Heart left ventricle (tissue), 16 donors: ENCODE measurements at regions not wholly inside any gene's neighbourhood (a gene's known extent, or its start where the extent isn't known, plus 50 kb on each side); places are given as distances from the start of the nearest gene placed in this dataset.

Source experiments
- ATAC-seq, 4 donors: fragments of 200-7000 bp; cut with Tn5 transposase; one replicate each; pipeline ENCODE4 v1.9.1; 2020 to 2022; ENCODE audit warnings: moderate library complexity in 4 of 4, mild to moderate bottlenecking in 3 of 4, moderate number of reproducible peaks in 1 of 4
- DNase-seq, 5 donors: peaks; one replicate each; pipeline ENCODE4 v3.0.0-alpha.2; 2020
- H3K27ac ChIP-seq, 12 donors: fragments of 200-600 bp; sonication (generic) in 4 of 12; one replicate each; pipeline versions ENCODE4 v1.5.0 to v1.8.0; 2016 to 2022; ENCODE audit warnings: mild to moderate bottlenecking in 2 of 12
- H3K27me3 ChIP-seq, 9 donors: fragments of 200-600 bp; sonication (generic) in 2 of 9; one replicate each; pipeline versions ENCODE4 v1.5.1 to v1.8.0; 2016 to 2022; ENCODE audit warnings: mild to moderate bottlenecking in 3 of 9
- H3K36me3 ChIP-seq, 9 donors: fragments of 200-600 bp; sonication (generic) in 2 of 9; one replicate each; pipeline versions ENCODE4 v1.5.0 to v1.8.0; 2018 to 2022; ENCODE audit warnings: mild to moderate bottlenecking in 2 of 9
- H3K4me1 ChIP-seq, 12 donors: fragments of 200-600 bp; sonication (generic) in 4 of 12; one replicate each; pipeline versions ENCODE4 v1.5.0 to v1.8.0; 2016 to 2022; ENCODE audit warnings: mild to moderate bottlenecking in 3 of 12
- H3K4me3 ChIP-seq, 12 donors: fragments of 200-600 bp; sonication (generic) in 4 of 12; one replicate each; pipeline versions ENCODE4 v1.5.0 to v1.8.0; 2017 to 2022; ENCODE audit warnings: mild to moderate bottlenecking in 9 of 12, moderate library complexity in 4 of 12
- H3K9me3 ChIP-seq, 12 donors: fragments of 200-600 bp; sonication (generic) in 4 of 12; one replicate each; pipeline versions ENCODE4 v1.5.0 to v1.8.0; 2016 to 2022; ENCODE audit warnings: mild to moderate bottlenecking in 1 of 12
- CTCF ChIP-seq, 12 donors: fragments of 200-600 bp; sonication (generic) in 4 of 12; IDR thresholded peaks; one replicate each; pipeline versions ENCODE4 v1.5.0 to v1.8.0; 2018 to 2022; ENCODE audit warnings: antibody characterized with exemption in 12 of 12, mild to moderate bottlenecking in 5 of 12
- POLR2A ChIP-seq, 2 donors: fragments of 450-650 bp; IDR thresholded peaks; one replicate each; pipeline ENCODE4 v1.6.1; 2017; ENCODE audit warnings: antibody characterized with exemption in 2 of 2, mild to moderate bottlenecking in 2 of 2, moderate library complexity in 2 of 2
- WGBS, 4 donors: extraction: QIAGEN DNeasy Blood & Tissue Kit in 2 of 4; methylation state at CpG; one replicate each; pipeline versions ENCODE4 v1.1.5 to v1.1.7; 2013 to 2018; 5-methylcytosine and 5-hydroxymethylcytosine counted together
- intact Hi-C, 10 donors: fragments of 100-400 bp; cut with DNase I; formaldehyde crosslinking; loops; one replicate each; pipeline versions ENCODE4 v1.11.1 to v1.14.2; 2022
- donor health status: ischemic (EF 13 %, LVEDD 7.1; RV severe dilation, severe dysfunction).
- donor health status: healthy with polysubstance abuse.
- donor health status: DM: no; HTN: yes; CAD: no.
- donor health status: DM: no; HTN: no; CAD: no.
- donor health status: ischemic (EF 25% LVEDD 6.9; RV normal size, moderate dysfunction).
- donor health status: ischemic (EF 25% LVEDD 5.7; RV mildly dilated, moderate dysfunction).
- donor health status: healthy.
- donor health status: DM: yes; HTN: yes; CAD: no.
- donor health status: ischemic (EF 35%, LVEDD 5.7; RV mildly dilated, moderate dysfunction).
- donor health status: nonischemic (EF 11% LVEDD 7.7; RV severe dilation, severe dysfunction).
- donor health status: DM: yes; HTN: yes; CAD: no.
- donor health status: PGD.
- donor health status: ischemic (EF 29% LVEDD 5.4; RV normal size, mild dysfunction).
- donor health status: nonischemic (EF 23%, LVEDD 6.1; RV moderate dilation, normal function).

DNA sequence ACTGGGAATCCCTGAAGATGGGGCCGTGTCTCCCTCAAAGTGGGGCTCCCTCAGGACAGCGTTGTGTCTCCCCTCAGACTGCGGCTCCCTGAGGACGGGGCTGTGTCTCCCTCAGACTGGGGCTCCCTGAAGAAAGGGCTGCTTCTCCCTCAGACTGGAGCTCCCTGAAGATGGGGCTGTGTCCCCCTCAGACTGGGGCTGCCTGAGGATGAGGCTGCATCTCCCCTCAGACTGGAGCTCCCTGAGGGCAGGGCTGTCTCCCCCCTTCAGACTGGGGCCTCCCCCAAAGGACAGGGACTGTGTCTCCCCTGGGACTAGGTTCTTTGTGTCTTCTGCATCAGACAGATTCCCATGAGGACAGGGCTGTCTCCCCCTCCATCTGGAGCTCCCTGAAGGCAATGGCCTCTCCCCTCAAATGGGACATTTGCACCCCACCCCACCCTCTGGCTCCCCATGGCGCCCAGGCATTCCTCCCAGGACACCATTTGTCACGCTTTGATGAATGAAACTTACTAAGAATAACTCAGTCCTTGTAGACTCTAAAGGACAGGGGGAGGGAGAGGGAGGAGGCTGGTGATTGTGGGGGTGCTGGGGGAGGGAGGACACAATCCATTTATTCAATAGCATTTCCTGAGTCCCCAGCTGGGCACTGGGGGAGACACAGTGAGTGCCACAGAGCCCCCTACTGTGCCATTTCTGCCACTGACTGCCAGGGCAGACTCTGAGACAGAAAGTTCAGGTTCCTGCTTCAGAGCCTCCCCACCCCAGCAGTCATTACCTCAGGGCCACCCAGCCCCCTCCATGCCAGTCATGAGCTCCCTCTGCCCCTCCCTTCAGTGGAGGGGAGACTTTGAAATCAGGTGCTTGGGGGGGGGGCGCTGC lies 122.4 kb downstream of the MRPL14 start:
- peak in 6 of 12 donors; percentile 23 to 44 (median 26) for TF ChIP-seq CTCF (IDR thresholded peaks at IDR 0.05)
- no peak for TF ChIP-seq POLR2A (IDR thresholded peaks at IDR 0.05)
- 39 to 56% (median 53%) methylated on average over 3 to 7 of the region's 7 CpGs for WGBS, 4 donors
- Histone ChIP-seq H3K4me3 (no peak overlapping the region), H3K27ac (peak overlapping the region; percentile 58 to 97 (median 86)), H3K36me3 (no peaks in the 10 kb centered on the region), H3K27me3 (peaks cover 0 to 37% (median 17%) of the 10 kb centered on the region in 9 donors), H3K4me1 (peaks cover 0 to 57% (median 18%) of the 10 kb centered on the region in 12 donors), H3K9me3 (no peaks in the 10 kb centered on the region)
- intact Hi-C loops, result loop anchor here in 9 of 10 donors (2.0 to 5.0 kb wide), 9 partner anchors 42 to 283 kb away; partner anchors contain the start of gene VEGFA (in 5 of the 9)
- peak; percentile 58 to 81 (median 66) for ATAC-seq
- peak; percentile 44 to 67 (median 62) for DNase-seq

DNA sequence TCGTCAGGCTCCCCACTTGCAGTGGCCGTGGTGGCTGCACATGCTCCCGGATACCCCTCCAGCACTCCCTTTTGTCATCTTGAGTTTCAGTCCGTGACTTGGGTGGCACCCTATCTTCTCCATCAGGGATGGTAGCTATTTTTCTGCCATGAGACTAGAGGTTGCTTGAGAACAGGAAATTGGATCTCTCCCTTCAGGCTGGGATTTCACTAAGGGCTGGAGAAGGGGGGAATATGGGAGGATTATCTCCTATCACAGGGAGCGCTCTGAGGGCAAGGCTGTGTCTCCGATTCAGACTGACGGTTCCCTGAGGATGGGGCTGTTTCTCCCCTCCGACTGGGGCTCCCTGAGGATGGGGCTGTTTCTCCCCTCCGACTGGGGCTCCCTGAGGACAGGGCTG lies 123.1 kb downstream of the MRPL14 start:
- Histone ChIP-seq H3K9me3 (no peaks in the 10 kb centered on the region), H3K36me3 (no peaks in the 10 kb centered on the region), H3K4me1 (peaks cover 0 to 53% (median 17%) of the 10 kb centered on the region in 12 donors), H3K4me3 (no peak overlapping the region), H3K27me3 (peaks cover 0 to 37% (median 17%) of the 10 kb centered on the region in 9 donors), H3K27ac (peak overlapping the region; percentile 58 to 97 (median 86))
- intact Hi-C loops, result loop anchor here in 6 of 10 donors (2.0 to 5.0 kb wide), 6 partner anchors 58 to 233 kb away; partner anchors contain the start of gene VEGFA (in 4 of the 6)
- no peak for DNase-seq
- 60 to 69% (median 63%) methylated on average over 5 to 9 of the region's 9 CpGs for WGBS, 4 donors
- ATAC-seq, result no peak
- TF ChIP-seq CTCF (IDR thresholded peaks at IDR 0.05) (no peak), POLR2A (IDR thresholded peaks at IDR 0.05) (no peak)

DNA sequence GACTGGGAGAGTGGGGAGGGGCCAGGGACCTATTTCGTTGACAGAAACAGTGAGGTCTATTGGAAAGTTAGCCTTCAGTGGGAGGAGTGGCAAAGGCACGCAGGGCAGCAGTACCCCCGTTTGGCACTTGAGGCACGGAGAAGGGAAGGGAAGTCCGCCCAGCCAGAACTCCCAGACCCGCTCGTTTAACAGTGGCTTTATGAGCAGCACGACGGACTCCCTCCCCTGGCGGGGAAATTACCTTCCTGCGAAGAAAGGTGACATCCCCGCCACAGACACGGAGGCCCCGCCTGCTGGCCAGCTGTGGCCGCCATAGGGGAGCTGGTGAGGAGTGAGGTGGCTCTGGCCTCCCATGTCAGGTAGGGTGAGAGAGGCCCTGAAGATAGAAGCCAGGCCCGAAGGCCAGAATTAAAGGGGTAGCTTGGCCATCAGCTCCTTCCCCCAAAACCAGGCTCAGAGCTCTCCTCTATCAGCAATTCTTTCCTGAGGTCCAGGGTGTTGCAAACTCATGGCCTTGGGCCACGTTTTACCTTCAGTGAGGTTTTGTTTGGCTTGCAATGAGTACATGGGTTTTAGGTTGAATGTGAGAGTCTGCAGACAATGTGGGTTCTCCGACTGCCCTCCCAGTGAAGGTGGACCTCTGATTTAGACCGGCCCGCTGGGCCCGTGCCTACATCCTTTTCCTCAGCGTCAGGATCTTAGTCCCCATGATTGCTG lies 123.7 kb downstream of the MRPL14 start:
- Histone ChIP-seq H3K4me3 (peak overlapping the region in 3 of 12 donors; percentile 39 to 49 (median 46)), H3K4me1 (peaks cover 0 to 53% (median 17%) of the 10 kb centered on the region in 12 donors), H3K36me3 (no peaks in the 10 kb centered on the region), H3K27me3 (peaks cover 0 to 37% (median 17%) of the 10 kb centered on the region in 9 donors), H3K9me3 (no peaks in the 10 kb centered on the region), H3K27ac (peak overlapping the region in 10 of 12 donors; percentile 47 to 97 (median 86))
- 59 to 78% (median 71%) methylated on average over 19 to 22 of the region's 22 CpGs for WGBS, 4 donors
- TF ChIP-seq POLR2A (IDR thresholded peaks at IDR 0.05) (no peak), CTCF (IDR thresholded peaks at IDR 0.05) (no peak)
- ATAC-seq (no peak), DNase-seq (peak in 1 of 5 donors; percentile 36)
- intact Hi-C loops, result loop anchor here in 7 of 10 donors (2.0 to 5.0 kb wide), 7 partner anchors 49 to 233 kb away; partner anchors contain the start of gene VEGFA (in 4 of the 7)
